HK-2 (cell line): ENCODE measurements at regions not wholly inside any gene's neighbourhood (a gene's known extent, or its start where the extent isn't known, plus 50 kb on each side); places are given as distances from the start of the nearest gene placed in this dataset.
A peak's percentile ranks its signal among the peaks of the same experiment; 100 is the strongest.

Experiments used
- DNase-seq: peaks from one replicate; pipeline ENCODE4 v3.0.0-alpha.2; 2018; ENCODE audit not compliant: unreplicated experiment

DNA sequence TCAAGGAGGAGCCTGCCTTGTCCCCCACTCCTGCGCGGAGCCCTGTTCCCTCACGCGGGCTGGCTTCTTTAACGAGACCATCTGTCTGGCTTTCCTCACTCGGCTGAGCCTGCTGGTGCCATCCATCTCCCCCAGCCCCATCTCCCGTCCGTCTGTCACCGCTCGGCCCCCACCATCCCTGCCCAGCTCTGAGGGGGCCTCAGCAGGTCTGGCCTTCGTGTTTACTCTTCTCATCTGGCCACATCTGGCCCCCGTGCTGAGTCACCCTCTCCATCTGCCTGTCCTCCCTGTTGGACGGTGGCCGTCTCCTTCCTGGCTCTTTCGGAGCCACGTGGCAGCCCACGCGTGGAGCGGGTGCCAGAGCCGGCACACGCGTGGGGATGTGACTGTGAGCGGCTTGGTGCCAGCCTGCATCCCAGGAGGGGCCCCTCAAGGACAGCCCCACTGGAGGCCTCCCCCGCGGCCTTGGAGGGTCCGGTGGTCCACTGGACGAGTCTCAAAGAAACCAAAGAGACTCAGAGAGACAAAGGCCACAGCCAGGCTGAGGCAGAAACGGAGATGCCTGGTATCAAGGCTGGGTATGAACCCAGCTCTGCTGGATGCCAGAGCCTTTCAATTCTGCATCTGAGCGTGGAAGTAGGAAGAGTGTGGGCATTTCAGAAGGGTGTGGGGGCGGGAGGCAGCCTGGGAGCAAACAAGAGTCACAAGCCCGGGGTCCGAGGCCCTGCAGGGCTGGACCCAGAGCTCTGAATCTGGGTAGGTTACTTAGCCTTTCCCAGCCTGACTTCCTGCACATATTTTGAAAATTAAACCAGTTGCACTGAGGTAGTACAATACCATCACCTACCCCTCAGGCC is 76.7 kb upstream of the UNC5A start:
- DNase-seq, result no peak

DNA sequence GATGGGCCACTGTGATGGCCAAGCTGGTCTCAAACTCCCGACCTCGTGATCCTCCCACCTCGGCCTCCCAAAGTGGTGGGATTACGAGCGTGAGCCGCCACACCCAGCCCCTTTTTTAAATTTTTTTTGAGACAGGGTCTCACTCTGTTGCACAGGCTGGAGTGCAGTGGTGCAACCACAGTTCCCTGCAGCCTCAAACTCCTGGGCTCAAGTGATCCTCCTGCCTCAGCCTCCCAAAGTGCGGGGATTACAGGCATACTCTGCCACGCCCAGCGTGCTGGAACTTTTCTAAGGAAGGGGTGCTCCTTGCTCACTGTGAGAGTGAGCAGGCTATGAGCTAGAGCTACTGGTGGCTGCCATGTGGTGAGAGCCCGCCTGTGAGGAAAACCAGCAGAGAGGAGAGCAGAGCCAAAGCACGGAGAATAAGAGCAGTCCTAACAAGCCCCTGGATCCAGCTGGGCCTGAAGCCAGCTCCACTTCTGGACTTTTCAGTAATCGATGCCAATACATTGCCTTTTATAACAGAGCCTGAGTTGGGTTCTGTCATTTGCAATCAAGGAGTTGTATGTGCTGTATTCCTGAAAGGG is 75.5 kb upstream of the UNC5A start:
- no peak for DNase-seq

DNA sequence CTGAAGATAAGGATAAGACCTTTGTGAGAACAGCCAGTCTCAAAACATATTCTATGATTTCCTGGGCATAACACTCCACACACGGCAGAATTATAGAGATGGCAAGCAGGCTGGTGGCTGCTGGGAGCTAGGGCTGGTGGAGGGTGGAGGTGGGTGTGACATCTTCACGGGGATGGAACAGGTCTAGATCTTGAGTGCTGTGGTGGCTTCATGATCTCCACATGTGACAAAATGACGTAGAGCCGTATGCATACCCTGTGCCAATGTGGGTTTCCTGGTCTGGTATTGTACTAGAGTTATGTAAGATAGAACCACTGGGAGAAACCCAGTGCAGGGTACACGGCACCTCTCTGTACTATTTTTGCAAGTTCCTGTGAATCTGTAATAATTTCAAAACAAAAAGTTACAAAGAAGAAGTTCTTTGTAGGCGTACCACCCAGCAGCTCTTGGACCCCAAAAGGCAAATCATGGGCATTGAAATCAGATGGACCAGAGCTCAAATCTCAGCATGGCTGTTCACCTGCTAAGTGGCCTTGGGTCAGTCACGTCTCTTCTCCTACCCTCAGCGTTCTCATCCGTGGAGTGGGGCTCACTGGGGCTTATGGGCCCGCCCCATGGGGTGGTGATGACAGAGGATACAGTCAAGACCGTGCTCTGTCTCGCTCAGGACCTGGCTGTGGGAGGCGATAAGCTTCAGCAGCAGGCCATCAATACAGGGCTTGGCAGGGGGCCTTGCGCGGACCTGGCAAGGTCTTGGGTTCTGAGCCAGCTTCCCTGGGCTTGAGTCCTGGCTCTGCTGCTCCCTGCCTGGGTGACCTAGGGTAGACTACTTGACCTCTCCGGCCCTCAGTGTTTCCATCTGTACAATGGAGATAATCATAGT is 74.7 kb upstream of the UNC5A start:
- DNase-seq, result no peak

DNA sequence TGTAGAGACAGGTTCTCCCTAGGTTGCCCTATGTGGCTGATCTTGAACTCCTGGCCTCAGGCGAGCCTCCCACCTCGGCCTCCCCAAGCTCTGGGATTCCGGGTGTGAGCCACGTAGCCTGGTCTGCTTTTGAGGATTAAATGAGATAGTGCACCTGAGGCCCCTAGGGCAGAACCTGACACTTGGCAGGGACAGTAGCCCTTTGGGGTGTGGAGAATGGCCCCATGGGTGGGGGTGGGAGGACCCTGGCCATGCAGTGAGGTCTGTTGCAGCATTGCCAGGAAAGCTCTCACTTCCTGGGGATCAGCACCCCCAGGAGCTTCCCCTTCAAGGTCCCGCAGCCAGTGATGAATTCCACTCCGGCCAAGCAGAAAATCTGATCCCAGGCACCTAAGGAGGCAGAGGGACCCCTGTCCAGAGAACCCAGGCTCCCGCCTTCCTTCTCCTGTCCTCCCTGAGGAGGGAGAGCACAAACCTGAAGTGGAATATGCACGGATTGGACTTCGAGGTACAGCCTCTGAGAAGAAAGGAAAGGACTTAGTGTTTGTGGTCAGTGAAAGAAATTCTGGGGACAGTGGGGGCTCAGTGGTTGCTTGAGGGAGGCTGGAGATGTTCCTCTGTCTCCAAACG is 73.9 kb upstream of the UNC5A start:
- peak; percentile 4 for DNase-seq

DNA sequence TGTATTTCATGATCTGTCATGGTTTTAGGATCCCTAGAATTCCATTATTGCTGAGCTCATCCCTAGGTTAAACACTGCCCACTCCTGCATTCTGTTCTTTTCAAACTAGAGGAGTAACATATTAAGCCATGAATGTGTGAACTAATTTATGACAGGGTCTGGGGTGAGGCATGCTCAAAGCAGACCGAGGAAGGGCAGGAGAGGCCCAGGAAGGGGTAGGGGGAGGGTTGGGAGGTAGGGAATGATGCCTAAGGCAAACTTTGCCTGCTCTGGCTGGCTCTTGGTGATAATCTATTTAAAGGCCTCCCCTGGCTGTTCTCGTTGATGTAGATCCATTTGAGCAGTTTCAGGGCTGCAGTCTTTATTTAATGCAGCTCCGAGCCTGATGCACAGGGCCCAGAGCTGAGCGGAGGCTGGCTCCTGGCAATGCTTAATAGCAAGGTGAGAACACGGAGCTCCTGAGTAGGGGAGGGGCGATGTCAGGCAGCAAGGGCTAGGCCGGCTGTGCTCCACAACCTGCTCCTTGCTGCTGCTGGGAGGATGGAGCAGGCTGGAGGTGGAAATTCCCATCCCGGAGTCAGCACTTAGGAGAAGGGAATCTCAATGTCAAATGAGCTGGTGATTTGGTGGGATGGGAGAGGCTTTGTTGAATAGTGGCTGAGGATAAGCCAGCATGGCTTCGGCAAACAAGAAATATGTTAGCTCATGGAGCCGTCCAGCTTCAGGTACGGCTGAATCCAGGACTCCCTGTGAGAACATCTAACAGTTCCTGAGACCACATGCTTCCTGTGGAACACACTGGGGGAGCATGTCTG is 73.2 kb upstream of the UNC5A start:
- DNase-seq, result peak; percentile 24

DNA sequence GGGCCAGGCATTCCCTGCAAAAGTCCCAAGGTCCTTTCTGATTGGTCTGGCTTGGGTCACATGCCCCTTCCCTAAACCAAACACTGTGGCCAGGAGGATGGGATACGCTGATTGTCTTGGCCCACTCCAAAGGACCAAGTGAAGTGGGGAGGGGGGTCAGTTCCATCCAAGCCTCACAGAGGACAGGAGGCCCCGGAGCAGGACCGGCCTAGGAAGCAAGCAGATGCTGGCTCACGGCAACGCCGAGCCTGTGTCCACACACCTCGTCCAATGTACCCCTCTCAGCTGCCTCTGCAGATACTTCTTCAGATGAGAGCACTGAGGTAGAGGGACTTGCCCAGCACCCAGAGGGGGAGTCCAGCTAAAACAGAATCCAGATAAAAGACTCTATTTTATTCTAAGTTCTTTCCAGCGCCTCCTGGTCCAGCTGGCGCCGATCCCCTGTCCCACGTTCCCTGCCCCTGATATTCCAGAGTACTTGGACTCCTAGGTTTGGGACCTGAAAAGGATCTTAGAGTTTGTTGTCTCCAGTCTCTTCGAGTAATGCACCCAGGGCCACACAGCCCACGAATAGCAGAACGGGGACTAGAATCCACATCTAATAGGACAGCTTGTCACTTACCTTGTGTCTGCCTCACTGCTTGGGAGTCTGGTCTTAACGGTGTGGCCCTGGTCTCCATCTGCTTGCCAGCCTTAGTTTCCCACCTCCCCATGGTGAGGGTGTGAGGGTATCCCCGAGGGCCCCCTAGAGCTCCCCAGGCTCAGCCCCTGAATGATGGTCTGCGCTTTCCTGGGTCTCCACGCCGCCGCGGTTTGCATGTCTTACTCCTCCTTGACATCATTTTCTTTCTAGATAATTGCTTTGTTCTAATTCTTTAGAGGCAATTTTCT is 72.4 kb upstream of the UNC5A start:
- no peak for DNase-seq

DNA sequence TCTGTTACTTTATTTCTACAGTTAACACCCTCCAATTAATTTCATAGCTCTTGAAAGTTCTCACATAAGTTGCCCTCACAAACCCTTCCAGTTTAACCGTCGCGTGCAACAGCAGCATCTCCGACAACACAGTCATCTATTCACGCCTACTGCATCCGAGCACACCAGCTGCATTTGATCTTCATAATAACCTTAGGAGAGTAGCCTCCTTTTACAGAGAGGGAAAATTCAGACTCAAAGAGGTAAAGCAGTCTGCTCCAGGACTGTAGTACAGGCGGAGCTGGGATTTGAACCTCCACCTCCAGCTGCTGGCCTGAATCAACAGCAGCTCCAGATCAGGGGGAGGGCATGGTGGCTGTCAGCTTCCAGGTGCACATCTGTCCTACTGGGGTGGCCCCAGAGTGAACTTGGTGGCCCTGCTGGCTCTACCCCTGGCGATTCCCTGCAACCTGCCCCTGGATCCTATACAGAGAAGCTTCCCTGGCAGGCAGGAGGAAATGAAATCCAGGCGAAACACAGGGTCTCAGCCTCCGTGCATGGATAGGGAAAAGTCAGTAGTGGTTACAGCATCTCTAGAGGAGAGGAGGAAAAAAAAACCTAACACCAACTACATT is 71.6 kb upstream of the UNC5A start:
- DNase-seq, result no peak

DNA sequence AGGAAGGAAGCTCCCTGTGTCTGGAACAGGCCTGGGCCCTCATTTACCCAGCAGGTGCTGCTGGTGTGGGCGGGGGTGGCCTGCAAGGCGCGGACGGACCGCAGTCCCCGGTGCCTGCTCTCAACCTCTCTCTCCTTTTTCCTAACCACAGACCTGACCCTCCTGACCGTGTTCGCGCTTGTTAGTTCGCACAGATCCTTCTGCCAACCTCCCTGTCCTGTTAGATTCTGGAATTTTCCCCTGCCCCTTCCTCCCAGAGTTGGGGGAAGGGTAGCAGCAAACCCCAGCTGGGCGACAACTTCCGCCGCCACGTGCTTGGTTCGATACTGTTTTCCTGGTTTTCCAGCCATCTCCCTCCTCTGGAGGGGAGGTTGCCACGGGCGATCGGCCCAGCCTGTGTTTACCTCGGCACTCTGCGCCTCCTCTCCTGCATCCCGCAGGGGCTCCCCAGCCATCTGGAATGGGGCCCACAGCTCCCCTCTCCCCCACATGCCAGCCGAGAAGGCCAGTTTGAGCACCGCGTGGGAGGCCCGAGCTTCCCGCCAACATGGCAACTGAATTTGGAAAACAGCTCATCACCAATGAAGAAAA is 70.8 kb upstream of the UNC5A start:
- no peak for DNase-seq

DNA sequence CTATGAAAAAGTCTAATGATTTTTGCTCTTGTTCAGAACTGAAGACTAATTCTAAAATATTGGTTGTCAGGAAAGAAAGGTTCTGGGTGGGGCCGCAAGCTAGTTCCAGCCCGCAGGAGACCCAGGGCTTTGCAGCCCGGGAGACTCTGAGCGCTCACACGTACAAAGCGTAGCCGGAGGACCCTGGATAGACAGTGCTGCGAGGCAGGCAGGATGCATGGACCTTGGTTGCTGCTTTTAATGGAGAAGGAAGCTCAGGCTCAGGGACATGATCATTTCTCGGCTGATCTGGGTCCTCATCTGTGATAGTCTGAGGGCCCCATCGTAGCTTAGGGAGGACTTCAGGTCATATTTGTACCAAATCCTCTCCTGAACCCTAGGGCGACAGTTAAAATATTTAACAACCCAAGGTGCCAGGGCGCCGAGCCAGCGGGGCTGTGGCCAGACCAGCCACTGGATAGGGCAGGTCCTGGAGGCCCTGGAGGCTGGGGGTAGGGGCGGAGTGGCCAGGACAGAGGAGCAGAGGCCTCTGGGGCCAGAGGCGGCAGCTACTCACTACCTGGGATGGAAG is 70.1 kb upstream of the UNC5A start:
- DNase-seq, result no peak

DNA sequence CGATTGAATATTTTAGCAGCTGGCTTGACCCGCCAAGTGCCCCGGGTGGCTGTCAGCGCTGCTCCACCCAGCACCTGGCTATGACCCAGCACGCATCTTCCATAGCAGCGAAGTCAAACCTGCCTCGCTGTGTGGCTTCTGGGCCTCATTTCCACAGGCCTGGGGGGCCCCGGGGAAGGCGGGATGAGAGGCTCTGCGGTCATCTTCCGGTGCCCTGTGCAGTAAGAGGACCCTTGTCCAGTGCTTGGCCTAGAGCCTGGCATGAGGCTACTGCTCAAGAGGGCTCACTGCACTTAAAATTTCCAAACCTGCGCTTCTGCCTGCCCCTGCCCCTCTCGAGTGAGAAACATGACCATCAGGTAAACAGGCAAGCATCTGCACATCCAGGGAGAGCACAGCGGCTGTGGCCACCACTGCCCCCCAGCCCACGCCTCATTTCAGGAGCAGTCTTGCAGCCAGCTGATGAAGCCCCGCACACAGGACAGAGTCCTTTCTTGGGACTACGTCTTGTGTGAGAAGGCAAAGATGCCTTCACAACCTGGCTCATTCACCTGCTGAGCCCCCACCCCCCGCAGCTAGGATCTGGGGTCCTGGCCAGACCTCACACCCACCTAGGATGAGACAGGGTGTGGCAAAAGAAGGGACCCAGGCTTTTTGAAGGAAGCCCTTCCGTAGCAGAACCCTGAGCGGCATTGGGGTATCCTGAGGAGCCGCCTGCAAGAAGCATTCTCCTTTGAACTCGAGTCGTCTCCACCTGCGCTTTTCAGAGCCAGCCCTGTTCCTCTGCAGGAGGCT is 69.5 kb upstream of the UNC5A start:
- DNase-seq, result no peak

DNA sequence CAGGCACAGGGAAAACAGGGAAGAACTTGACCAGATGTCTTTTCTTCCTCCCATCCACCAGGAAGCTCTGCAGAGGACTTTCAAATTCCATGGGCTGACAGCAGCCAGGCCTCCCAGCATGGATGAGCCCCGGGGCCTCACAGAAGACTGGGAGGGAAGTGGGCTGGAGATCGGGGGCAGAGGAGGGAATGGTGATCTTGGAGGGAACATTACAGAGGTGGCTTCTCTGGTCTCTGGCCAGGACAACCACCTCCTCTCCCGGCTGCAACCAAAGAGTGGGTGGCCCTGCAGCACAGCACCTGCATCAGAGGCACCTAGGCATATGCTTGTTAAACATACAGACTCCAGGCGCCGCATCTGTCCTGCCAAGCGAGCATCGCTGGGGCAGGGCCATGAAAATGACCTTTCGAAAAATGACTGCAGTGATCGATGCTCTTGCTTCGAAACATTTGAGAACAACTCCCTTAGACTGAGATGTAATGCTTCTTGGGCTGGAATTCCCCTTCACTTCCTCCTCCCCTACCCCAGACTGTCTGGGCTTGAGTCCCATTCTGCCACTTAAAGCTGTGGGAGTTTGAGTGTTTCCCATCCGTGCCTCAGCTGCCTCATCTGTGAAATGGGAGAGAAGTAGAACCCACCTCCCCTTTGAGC is 68.7 kb upstream of the UNC5A start:
- DNase-seq, result no peak

DNA sequence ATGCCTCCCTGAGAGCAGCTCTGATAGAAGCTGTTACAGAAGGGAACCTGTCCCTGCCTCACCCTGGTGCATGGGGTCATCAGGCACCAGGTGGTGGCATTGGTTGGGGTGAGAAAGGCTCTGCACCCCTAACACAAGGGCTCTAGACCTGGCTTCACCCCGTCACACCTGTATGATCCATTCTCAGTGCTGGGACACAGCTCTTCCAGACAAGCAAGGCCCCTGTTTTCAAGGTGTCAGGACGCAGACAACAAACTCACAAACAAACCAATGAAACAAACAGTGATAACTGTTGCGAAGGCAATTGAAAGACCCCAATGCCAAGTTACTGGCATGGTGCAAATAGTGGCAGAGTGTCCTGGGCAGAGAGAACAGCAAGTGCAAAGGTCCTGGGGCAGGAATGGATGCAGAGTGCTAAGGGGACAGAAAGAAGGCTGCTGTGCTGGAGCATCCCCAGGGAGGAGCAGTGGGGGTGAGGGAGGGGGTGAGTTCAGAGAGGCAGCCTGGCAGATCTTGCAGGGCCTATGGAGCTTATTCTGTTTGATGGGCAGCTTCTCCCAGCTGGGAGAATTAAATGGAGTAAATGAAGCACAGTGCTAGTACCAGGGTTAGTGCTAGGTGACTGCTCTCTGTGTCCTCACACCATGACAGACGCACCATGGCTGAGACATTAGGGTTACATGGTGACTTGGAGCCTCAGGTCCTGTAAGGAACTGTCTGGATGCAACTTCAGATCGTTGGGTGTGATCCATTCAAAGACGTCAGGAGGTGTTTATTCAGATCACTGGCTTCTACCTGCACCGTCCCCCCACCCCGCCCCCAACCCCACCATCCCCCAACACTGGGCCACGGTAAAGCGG is 67.9 kb upstream of the UNC5A start:
- DNase-seq, result no peak

DNA sequence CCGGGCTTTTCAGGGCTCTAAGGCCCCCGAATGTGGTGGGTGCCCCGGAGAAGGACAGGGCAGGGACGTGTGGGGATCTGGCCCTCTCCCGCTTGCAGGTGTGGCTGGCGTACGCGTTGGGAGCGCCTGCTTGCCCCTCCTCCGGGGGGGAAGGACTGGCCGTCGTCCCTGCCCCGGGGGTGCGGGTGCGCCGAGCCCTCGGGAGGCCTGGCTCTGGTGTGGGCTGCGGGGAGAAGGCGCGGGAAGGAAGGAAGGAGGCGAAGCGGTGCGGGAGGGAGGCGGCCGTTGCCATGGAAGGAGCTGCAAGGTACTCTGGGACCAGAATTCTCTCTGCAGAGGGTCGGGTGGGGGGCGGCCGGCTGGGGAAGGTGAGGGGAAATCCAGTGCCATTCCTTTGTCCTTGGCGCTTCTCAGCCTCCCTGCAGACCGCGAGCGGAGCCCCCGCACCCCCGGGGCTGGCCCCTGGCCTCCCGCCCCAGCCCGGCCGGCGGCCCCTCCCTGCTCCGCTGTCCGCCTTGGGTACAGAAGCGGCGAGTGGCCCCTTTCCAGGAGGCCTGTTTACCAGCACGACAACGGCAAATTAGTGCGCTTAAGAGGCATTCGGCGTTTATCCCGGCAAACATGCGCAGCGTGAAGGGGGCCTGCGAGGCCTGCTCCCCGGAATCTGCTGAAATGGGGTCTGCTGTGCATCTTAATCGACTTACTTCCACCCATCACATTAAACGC is 67.1 kb upstream of the UNC5A start:
- DNase-seq, result no peak

DNA sequence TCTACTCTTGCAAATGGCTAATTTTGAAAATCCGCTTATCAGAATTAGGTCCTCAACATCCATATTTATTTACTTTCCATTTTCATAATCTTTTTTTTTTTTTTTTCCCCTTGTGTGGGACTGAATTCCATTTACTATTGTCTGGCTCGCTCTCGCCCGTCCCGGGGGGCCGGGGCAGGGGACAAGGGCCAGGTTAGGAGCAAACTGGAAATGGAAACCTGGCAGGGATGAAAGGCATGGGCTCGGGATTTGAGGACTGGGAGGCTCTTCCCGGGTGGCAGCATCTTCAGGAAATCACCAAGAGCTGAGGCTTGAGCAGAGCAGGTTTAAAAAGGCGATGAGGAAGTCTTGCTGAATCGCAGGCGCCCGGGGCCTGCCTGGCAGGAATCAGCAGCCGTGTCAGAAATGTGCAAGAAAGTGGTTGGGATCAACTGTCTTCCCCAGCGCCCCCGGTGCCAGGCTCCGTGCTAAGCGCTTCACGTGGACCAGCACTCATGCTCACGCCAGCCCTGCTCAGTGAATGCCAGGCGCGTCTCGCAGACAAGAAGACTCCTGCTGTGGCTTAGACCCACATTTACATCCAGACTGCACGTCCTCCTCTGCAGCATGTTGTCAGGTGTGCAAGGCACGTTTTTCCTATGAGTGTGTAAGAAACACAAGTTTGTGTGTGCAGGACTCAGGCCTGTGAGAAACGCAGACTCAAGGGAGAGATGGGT is 66.3 kb upstream of the UNC5A start:
- no peak for DNase-seq

DNA sequence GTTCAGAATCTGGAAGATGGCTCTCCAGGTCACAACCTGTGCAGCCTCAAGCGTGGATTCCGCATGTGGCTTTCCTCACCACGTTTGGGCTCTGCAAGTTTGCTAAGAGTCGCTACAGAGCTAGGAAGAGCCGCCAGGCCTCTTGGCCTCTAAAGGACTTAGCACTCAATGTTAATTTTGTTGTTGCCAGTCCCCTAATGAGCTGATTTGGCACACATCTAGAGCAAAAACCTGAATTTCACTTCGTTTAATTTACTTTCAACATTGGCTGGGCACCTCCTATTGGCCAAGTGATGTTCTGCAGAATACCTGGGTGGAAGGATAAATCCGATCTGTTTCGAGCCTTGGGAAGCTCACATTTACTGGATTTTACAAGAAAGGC is 65.8 kb upstream of the UNC5A start:
- DNase-seq, result no peak
